B cell (primary cell): ENCODE measurements at regions not wholly inside any gene's neighbourhood (a gene's known extent, or its start where the extent isn't known, plus 50 kb on each side); places are given as distances from the start of the nearest gene placed in this dataset.

Experiments used
- ATAC-seq: fragments of 200-7000 bp; cut with Tn5 transposase; one replicate; pipeline ENCODE4 v1.10.0; 2021; ENCODE audit warnings: low read depth, mild to moderate bottlenecking, moderate number of reproducible peaks, moderate library complexity
- CTCF ChIA-PET: fragments of 350-600 bp; sonication (Branson Sonifier 250); formaldehyde crosslinking; loops from one replicate; lab custom pipeline; 2021; ENCODE audit warnings: antibody characterized with exemption, inconsistent platforms; lab: Charles Lee
- POLR2A ChIA-PET: fragments of 350-600 bp; sonication (Branson Sonifier 250); formaldehyde crosslinking; loops from one replicate; lab custom pipeline; 2021; ENCODE audit warnings: antibody characterized with exemption; lab: Charles Lee
- DNase-seq: peaks from one replicate; pipeline ENCODE4 v3.0.0; 2013
- H2AFZ ChIP-seq: 2 replicates; pipeline ENCODE4 v1.6.1; 2012; ENCODE audit warnings: mild to moderate bottlenecking, low read depth, low read length; ENCODE audit not compliant: insufficient read depth, poor library complexity, severe bottlenecking
- H3K27ac ChIP-seq, 2 donors: 1 replicate in 1 of 2; 2 replicates in 1 of 2; pipeline ENCODE4 v1.5.1; 2012 to 2013; ENCODE audit warnings: low read length in 2 of 2, mild to moderate bottlenecking in 2 of 2, moderate library complexity in 1 of 2
- H3K27me3 ChIP-seq, 4 experiments: fragments of 200-600 bp in 1 of 4; sonication (generic) in 1 of 4; replicated peaks in 1 of 4; 1 replicate in 2 of 4; 2 replicates in 2 of 4; pipeline versions ENCODE4 v1.6.1 to v1.7.0; 2013 to 2016; ENCODE audit warnings: low read length in 3 of 4, mild to moderate bottlenecking in 2 of 4, mixed read lengths in 1 of 4, moderate library complexity in 1 of 4; ENCODE audit not compliant: insufficient read depth in 4 of 4, control insufficient read depth in 3 of 4; ENCODE audit errors: control extremely low read depth in 1 of 4
- H3K36me3 ChIP-seq, 2 experiments: replicated peaks in 1 of 2; 1 replicate in 1 of 2; 2 replicates in 1 of 2; pipeline versions ENCODE4 v1.6.1 to v1.7.1; 2013; ENCODE audit warnings: low read length in 1 of 2; ENCODE audit not compliant: insufficient read depth in 2 of 2, control insufficient read depth in 1 of 2; ENCODE audit errors: control extremely low read depth in 1 of 2, extremely low read depth in 1 of 2
- H3K4me1 ChIP-seq, 2 donors: fragments of 200-600 bp in 1 of 2; sonication (generic) in 1 of 2; 1 replicate in 1 of 2; 2 replicates in 1 of 2; pipeline versions ENCODE4 v1.5.1 to v1.6.1; 2013 to 2017; ENCODE audit warnings: low read length in 2 of 2; ENCODE audit not compliant: control insufficient read depth in 2 of 2, insufficient read depth in 2 of 2
- H3K4me2 ChIP-seq: replicated peaks from 2 replicates; pipeline ENCODE3; 2012; ENCODE audit warnings: mild to moderate bottlenecking, low read depth, low read length; ENCODE audit not compliant: poor library complexity, severe bottlenecking
- H3K4me3 ChIP-seq, 5 experiments: fragments of 200-600 bp in 1 of 5; sonication (generic) in 1 of 5; 1 replicate in 3 of 5; 2 replicates in 2 of 5; pipeline versions ENCODE4 v1.5.1 to v1.7.0; 2011 to 2016; ENCODE audit warnings: low read length in 4 of 5, mild to moderate bottlenecking in 4 of 5, low read depth in 2 of 5, control low read depth in 1 of 5, moderate library complexity in 1 of 5; ENCODE audit not compliant: insufficient read depth in 1 of 5; ENCODE audit errors: control extremely low read depth in 1 of 5, extremely low read depth in 1 of 5
- H3K79me2 ChIP-seq: fragments of 200-600 bp; sonication (generic); one replicate; pipeline ENCODE4 v1.6.0; 2016; ENCODE audit warnings: low read length; ENCODE audit not compliant: control insufficient read depth, insufficient read depth
- H3K9ac ChIP-seq: fragments of 200-600 bp; sonication (generic); 2 replicates; pipeline ENCODE4 v1.6.1; 2017; ENCODE audit warnings: mild to moderate bottlenecking, low read length, moderate library complexity
- H3K9me3 ChIP-seq, 3 donors: one replicate each; pipeline versions ENCODE4 v1.6.1 to v1.7.1; 2013; ENCODE audit warnings: low read length in 2 of 3; ENCODE audit not compliant: control insufficient read depth in 2 of 3, insufficient read depth in 1 of 3; ENCODE audit errors: control extremely low read depth in 1 of 3
- H4K20me1 ChIP-seq: 2 replicates; pipeline ENCODE4 v1.6.0; 2012; ENCODE audit warnings: mild to moderate bottlenecking, low read length; ENCODE audit not compliant: insufficient read depth, control insufficient read depth, poor library complexity, severe bottlenecking
- H3K27ac Mint-ChIP-seq: one replicate; pipeline ENCODE4 v1.8.0; 2021; ENCODE audit warnings: mixed read lengths
- H3K27me3 Mint-ChIP-seq: one replicate; pipeline ENCODE4 v1.8.0; 2021; ENCODE audit warnings: mixed read lengths
- H3K4me1 Mint-ChIP-seq: one replicate; pipeline ENCODE4 v1.8.0; 2021; ENCODE audit warnings: mixed read lengths
- H3K4me3 Mint-ChIP-seq: one replicate; pipeline ENCODE4 v1.8.0; 2021; ENCODE audit warnings: mixed read lengths
- H3K9me3 Mint-ChIP-seq: one replicate; pipeline ENCODE4 v1.8.0; 2022; ENCODE audit warnings: mixed read lengths; ENCODE audit not compliant: insufficient read depth
- EZH2 ChIP-seq: IDR thresholded peaks from 2 replicates; pipeline ENCODE4 v1.6.1; 2012; ENCODE audit warnings: borderline replicate concordance, low read depth, mild to moderate bottlenecking, moderate library complexity, low read length; ENCODE audit not compliant: insufficient read depth, poor library complexity, severe bottlenecking
- WGBS: methylation state at CpG from one replicate; pipeline ENCODE4 v1.1.5; 2013; ENCODE audit warnings: missing lambda C conversion rate; ENCODE audit not compliant: insufficient coverage; 5-methylcytosine and 5-hydroxymethylcytosine counted together
- intact Hi-C: fragments of 100-400 bp; cut with micrococcal nuclease; formaldehyde crosslinking; loops from one replicate; pipeline ENCODE4 v1.10.0; 2022
- TF ChIP-seq, protein P1 (sequence below): fragments of 200-600 bp; IDR thresholded peaks from one replicate; pipeline ENCODE4 v1.8.0; 2022; ENCODE audit warnings: antibody characterized with exemption, mild to moderate bottlenecking

DNA sequence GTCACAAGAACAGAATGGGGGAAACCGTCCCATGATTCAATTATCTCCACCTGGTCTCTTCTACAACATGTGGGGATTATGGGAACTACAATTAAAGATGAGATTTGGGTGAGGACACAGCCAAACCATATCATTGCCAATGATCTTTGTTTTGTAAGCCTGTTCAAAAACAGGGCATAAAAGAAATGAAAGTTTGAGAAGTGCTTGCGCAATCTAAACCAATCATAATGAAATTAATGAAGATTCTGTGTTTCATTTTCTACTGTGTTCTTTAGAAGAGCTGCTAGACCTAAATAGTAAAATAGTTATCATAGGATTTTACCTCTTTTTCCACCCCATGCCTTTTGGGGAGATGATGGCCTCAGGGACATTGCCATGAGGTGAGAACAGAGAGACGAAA is 761.3 kb downstream of the HDGFL1 start:
- TF ChIP-seq, protein P1, sequence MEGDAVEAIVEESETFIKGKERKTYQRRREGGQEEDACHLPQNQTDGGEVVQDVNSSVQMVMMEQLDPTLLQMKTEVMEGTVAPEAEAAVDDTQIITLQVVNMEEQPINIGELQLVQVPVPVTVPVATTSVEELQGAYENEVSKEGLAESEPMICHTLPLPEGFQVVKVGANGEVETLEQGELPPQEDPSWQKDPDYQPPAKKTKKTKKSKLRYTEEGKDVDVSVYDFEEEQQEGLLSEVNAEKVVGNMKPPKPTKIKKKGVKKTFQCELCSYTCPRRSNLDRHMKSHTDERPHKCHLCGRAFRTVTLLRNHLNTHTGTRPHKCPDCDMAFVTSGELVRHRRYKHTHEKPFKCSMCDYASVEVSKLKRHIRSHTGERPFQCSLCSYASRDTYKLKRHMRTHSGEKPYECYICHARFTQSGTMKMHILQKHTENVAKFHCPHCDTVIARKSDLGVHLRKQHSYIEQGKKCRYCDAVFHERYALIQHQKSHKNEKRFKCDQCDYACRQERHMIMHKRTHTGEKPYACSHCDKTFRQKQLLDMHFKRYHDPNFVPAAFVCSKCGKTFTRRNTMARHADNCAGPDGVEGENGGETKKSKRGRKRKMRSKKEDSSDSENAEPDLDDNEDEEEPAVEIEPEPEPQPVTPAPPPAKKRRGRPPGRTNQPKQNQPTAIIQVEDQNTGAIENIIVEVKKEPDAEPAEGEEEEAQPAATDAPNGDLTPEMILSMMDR: no peak
- no peak for TF ChIP-seq EZH2
- Histone ChIP-seq H3K9ac (no peak overlapping the region), H3K4me2 (no peak overlapping the region), H3K36me3 (no peaks in the 10 kb centered on the region), H3K27ac (no peak overlapping the region), H2AFZ (no peak overlapping the region), H3K79me2 (no peaks in the 10 kb centered on the region), H3K4me1 (no peaks in the 10 kb centered on the region), H3K4me3 (no peak overlapping the region), H3K9me3 (peaks cover 0 to 3% (median 0%) of the 10 kb centered on the region in 3 donors), H4K20me1 (no peaks in the 10 kb centered on the region), H3K27me3 (no peaks in the 10 kb centered on the region)
- ChIA-PET POLR2A (no interaction called here), CTCF (no interaction called here)
- no CpG with 5 or more reads among the region's 3 CpGs for WGBS
- Mint-ChIP-seq H3K9me3 (peaks cover 6% of the 10 kb centered on the region), H3K27me3 (no peaks in the 10 kb centered on the region), H3K27ac (no peak overlapping the region), H3K4me3 (no peak overlapping the region), H3K4me1 (no peaks in the 10 kb centered on the region)
- DNase-seq (no peak), ATAC-seq (no peak)
- intact Hi-C loops: no loop called here

DNA sequence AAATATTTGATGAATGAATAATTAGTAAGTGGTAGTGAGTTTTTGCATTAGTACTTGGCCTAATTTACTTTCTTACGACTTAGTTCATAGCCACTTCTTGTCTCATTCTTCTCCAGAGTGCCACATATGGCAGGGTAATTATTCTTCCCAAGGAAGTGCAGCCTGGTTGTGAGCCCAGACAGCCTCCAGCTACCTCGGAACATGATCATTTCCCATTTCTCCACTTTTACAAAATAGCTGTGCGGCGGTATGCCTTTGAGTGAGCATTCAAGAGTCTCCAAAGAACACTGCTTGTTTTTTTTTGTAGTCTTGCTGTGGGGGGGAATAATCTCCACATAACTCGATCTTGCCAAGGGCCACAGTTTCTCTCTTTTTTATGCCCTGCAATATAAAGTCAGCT is 765.0 kb downstream of the HDGFL1 start:
- Histone ChIP-seq H2AFZ (no peak overlapping the region), H3K9me3 (peaks cover 0 to 3% (median 0%) of the 10 kb centered on the region in 3 donors), H3K27me3 (no peaks in the 10 kb centered on the region), H3K79me2 (no peaks in the 10 kb centered on the region), H3K9ac (no peak overlapping the region), H3K4me1 (no peaks in the 10 kb centered on the region), H3K4me3 (no peak overlapping the region), H4K20me1 (no peaks in the 10 kb centered on the region), H3K27ac (no peak overlapping the region), H3K36me3 (no peaks in the 10 kb centered on the region), H3K4me2 (no peak overlapping the region)
- WGBS: 100% methylated on average over 1 of the region's 5 CpGs
- CTCF ChIA-PET: no interaction called here
- Mint-ChIP-seq H3K27ac (no peak overlapping the region), H3K9me3 (peaks cover 3% of the 10 kb centered on the region), H3K4me1 (no peaks in the 10 kb centered on the region), H3K4me3 (no peak overlapping the region), H3K27me3 (no peaks in the 10 kb centered on the region)
- DNase-seq (no peak), ATAC-seq (no peak)
- POLR2A ChIA-PET: no interaction called here
- intact Hi-C loops: no loop called here
- TF ChIP-seq EZH2: no peak
